Frontal cortex (tissue), 3 donors: ENCODE measurements at regions not wholly inside any gene's neighbourhood (a gene's known extent, or its start where the extent isn't known, plus 50 kb on each side); places are given as distances from the start of the nearest gene placed in this dataset.

ENCODE experiments used
- DNase-seq, 2 donors: peaks; one replicate each; pipeline ENCODE4 v3.0.0; 2012; ENCODE audit warnings: low spot score in 2 of 2
- FAIRE-seq: peaks from 2 replicates; lab custom pipeline; 2012; peaks lifted over from hg19 to GRCh38; lab: Jason Lieb, UNC
- donor health status: control.
- donor health status: control.
- donor health status: control.

DNA sequence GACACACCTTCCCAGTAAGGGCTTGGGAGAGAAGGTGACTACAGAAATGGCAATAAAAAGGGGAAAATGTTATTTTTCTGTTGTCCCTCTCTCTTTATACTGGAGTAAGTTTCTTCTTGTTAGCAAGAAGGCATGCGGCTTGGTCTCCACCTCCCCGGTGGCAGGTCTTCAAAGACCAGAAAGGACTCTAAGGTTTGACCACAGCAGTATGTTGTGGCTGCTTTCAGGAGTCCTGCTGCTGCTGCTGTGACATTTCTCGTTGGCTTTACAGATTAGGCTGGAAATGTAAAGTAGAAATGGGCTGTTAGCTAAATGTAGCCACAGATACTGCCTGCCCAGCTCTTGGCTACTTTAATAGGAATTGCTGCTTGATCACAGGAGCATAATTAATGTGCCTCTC is 175.8 kb upstream of the ZBTB20 start:
- no peak for DNase-seq

DNA sequence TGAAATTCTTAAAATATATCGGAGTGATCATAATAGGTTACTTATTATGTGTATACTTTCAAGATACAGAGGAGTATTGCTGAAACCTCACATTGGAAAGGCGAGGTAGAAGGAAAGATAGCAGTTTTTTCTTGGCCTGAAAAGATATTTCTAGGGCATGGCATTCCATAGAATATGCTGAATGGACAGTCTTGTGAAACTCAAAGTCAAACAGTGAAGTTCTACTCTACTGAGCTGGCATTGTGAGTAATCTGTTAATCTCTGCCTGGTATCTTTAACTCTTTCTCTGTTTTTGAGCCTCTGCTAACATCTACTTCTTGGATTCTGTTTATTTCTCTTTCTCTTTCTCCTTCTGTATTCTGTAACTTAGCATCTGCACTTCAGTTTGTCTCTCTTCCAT is 176.3 kb upstream of the ZBTB20 start:
- DNase-seq = no peak
- FAIRE-seq = no peak

More for the DNA sequence above, 175.8 kb upstream of the ZBTB20 start:
- no peak for FAIRE-seq

DNA sequence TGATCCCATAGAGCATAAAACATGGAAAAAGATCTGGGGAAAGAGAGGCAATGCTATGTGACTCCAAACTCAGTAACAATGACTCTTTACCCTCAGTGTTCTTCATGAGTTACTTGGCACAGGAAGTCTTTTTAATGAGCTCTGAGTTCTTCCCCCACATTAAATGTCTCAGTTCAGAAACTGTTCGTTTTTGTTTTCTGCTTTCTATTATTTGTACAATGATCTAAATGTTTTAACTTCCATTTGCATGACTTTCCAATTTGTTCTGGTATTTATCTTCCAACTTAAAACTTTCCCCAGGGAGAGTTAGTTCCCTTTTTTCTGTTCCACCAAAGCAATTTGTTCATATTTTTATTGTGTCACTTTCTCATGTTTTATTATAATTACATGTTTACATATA is 177.0 kb upstream of the ZBTB20 start:
- FAIRE-seq (no peak), DNase-seq (no peak)

DNA sequence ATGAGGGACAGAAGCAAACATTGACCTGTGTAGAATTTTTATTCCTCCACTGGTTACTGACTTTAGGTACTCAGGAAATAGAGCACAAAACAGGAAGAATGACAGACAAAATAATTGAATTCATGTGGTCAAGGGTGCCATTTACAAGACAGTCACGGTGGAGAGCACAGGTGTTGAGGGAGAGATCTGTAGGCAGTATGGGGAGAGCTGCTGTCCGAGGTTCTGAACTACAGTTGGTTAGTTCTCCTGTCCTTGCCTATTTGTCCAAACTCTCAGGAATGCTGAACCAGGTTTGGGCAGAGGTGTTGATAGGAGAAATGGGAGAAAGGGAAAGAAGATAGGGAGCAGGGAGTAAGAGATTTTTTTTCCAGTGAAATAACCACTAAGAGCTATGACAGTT is 178.5 kb upstream of the ZBTB20 start:
- no peak for DNase-seq
- FAIRE-seq = no peak

DNA sequence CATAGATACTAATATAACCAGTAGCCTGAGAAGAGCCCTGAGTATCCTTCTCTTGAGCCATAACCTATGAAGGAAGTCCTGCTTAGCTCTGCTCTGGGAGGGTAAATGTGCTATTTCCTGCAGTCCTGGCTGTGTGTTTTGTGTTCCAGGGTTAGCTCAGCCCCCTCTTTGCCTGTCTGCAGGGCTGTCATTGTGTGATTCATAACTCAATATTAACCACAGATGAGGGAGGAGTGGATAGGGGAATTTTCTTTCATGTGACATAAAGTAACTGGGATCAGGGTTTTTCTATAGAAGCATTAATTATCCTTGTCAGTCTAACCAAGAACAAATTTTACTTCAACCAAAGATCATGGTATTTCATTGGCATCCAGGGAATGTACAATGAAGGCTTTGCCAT is 183.3 kb upstream of the ZBTB20 start:
- DNase-seq (no peak), FAIRE-seq (no peak)

DNA sequence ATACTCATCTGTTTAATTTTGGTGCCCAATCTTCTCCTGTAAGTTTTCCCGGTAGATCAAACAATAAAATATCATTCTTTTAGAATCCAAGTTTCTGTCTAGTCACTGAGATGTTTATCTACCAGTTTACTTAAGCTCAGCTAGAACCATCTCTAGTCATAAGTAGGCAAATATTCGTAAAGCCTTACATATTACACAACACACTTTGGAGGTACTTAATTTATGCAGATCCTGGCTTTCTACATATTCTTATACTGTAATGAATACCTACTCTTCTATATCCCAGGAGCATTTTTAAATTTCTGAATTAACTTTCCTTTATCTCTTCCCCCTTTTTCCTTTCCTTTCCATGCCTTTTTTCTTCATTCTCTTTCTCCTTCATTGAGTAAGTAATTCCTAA is 185.9 kb upstream of the ZBTB20 start:
- FAIRE-seq = no peak
- no peak for DNase-seq

DNA sequence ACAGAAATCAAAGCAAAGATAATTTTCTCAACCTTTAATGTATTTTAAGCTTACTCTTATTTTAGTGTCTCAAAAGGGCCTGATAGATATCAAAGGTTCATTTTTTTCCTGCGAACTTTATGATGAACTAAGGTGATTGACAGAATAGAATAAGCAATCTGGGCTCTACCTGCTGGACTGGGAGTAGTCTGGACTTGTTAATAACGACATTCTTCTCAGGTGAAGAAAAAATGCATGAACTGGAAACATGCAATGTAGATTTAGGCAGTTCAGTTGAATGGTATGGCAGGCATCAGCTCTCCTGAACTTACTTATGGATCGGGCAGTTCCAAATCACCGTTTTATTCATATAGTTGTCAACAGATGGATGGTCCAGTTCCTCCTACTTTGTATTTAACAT is 189.7 kb upstream of the ZBTB20 start:
- no peak for DNase-seq
- no peak for FAIRE-seq

DNA sequence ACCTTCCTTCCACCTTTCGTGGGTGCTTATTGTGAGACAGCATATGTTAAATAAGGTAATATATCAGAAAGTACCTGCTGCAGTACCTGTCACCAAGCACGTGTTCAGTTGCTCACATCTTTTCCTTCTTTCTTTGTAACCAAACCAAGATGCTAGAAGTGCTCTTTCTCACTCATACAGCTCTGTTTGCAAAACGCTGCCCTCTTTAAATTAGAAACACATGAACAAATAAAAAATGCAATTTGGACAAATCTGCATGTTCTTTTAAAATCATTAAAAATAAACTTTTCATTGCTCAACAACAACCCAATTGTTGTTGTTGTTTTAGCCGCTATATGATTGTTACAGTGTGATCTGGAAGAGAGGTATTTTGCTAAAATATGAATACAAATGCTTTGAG is 193.5 kb upstream of the ZBTB20 start:
- no peak for FAIRE-seq
- DNase-seq = no peak

DNA sequence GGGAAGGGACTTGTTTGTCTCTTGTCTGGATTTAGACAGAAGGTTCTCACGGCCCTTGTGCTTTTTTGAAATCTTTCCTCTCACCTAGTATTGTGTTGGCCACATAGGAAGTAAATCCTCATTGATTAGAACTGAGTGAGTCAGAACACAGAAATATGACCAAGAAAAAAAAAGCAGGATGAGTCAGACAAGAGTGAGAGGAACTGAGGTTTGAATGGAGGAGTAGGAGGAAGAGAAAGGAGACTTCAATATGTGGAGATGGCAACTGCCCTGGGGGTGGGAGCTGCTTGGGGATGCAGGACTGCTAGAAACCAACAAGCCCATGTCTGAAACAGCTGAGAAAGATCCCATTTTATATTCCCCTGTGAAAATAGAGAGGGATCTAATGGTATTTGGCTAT is 194.1 kb upstream of the ZBTB20 start:
- FAIRE-seq (no peak), DNase-seq (no peak)

DNA sequence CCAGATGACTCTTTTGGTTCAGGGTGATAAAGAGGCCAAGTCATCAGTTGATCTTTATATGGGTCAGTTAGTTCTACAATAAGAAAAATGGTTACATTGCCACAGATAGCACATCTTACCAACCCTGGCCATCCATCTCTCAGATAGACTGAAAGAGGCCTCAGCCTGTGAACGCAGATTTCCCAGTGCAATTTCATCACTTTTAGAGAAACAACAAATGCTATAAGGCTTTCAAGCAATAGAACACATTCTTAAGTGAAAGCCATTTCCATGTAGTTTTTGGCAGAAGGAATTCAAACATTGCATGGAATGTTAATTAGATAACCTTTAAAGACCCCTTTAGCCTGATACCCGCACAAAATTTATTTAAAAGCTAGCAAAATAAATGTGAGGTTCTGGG is 200.6 kb upstream of the ZBTB20 start:
- DNase-seq (no peak), FAIRE-seq (no peak)

DNA sequence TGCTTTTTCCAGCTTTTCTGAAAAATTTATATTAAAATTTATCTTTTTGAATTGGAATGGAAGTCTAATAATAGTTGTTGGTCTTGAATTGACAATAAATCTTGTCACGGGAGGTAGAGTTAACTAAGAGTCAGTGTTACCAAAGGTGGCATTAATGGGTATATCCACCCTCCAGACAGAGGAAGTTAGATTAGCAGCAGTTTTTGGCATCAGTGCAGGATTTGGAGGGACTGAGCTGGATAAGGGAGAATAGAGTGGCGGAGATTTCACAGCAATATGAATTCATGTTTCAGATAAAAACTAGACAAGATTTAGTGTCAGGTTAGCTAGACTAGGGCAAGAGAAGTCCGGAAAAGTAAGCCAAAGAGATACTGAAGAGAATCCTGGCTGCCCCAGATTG is 201.3 kb upstream of the ZBTB20 start:
- FAIRE-seq (no peak), DNase-seq (no peak)

DNA sequence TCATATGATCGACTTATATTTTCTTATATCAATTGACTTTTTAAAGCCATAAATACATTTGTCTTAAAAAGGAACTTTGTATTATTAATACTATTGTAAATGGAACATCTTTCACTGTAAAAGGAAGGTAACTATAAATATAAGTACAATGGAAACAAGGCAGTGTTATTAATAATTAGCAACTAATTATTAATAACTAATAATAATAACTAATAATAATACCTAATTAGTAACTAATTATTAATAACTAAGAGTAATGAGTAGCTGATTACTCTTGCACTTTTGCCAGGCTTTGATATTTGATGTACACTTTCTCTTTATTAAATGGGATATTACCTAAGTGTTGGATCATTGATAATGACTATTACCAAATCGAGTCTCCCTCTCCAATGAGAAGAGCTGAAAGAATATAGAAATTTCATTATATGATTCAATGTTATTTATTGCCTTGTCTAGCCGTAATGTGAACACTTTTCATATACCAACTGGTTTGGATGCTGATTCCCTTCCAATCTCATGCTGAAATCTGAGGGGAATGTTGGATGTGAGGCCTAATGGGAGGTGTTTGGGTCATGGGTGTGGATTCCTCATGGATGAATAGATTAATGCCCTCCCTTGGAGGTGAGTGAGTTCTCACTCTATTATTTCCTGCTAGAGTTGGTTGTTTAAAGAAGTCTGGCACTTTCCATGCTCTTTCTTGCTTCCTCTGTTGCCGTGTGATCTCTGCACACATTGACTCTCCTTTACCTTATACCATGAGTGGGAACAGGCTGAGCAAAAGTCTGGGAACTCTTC is 202.1 kb upstream of the ZBTB20 start:
- DNase-seq (no peak), FAIRE-seq (no peak)

DNA sequence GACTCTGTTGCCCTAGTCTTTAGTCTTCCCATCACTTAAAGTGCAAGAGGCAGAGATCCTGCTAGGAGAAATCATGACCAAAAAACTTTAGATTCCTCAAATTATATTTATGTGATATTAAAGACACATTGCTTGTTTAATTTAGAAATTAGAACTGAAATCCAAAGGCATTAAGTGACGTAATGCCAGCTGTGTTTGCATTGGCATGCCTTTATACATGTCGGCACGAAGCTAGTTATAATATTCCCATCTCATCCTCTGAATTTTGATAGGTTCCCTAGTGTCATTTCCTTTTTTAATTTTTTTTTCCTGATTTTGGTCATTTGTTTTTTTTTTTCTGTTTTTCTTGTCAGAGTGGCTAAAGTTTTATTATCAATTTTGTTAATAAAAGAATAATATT is 203.5 kb upstream of the ZBTB20 start:
- FAIRE-seq = no peak
- no peak for DNase-seq

DNA sequence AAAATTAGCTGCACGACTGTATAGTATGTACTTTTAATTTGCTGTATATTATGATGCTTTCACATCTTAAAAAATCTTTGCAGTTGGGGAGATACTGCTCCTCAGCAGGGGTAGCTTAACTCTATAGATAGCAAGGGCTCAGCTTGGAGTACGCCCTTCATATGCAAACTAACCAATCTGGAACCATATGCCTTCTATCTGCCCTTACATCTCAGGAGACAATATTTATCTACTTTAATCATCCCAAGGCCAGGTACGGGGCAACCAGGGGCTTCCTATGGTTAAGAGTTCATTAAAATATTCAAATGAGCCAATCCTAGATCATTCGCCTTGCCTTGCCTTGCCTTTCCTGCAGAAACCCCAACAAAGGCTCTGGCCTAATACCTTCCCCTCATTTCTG is 204.1 kb upstream of the ZBTB20 start:
- DNase-seq (no peak), FAIRE-seq (no peak)

DNA sequence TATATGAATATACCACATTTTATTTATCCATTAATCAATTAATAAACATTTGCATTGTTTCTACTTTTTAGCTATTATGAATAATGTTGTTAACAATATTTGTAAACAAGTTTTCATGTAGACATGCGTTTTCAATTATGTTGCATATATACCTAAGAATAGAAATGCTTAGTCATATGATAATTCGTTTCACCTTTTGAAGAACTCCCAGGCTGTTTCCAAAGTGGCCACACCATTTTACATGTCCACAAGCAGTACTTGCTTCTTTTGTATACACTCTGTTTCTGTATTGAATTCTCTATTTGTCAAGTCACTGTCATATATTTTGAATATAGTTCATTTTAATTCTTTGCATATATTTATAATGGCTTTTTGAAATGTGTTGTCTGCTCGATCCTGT is 206.9 kb upstream of the ZBTB20 start:
- no peak for DNase-seq
- FAIRE-seq = no peak

DNA sequence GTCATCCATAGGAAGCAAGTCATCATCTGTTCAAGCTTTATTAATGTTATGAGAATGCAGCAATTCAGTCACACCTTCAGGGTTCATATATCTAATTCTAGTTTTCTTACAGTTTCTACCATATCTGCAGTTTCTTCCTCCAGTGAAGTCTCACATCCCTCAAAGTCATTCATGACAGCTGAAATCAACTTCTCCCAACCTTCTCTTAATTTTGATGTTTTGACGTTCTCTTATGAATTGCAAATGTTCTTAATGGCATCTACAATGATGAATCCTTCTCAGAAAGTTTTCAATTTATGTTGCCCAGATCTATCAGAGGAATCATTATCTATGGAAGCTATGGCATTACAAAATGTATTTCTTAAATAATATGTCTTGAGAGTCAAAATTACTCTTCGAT is 210.4 kb upstream of the ZBTB20 start:
- DNase-seq = no peak
- no peak for FAIRE-seq

DNA sequence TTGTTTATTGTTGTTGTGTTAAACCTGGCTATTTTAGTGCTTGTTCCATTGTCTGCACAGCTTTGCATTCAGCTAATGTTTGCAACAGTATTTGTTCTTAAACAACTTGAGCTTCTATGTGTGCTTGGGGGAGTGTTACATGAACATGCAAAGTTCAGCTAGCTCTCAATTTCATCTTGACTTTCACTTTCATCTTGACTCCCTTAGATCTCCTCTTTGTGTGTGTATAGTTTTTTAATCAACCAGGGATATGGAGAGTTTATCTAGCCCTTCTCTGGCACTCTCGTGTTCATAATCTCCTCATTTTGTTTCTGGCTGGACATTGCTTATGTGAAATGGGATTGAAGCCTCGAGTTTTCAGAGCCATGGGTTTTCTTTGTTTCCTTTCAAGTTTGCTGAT is 212.4 kb upstream of the ZBTB20 start:
- DNase-seq (no peak), FAIRE-seq (no peak)

DNA sequence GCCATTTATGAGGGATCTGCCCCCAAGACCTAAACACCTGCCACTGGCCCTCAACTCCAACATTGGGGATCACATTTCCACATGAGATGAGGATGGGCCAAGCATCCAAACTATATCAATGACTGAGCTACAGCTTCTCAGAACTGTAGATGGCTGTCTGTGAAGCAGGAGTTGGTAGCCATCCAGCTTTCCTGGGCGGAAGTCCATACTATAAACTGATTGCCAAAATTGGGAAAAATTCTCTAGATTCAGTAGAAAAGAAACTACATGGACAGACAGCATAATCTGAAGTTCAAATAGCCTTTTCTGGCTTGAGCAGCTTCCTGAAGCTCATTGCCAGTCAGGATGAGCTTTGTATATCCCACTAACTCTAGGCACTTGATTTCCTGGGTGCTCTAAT is 214.7 kb upstream of the ZBTB20 start:
- DNase-seq = no peak
- FAIRE-seq = no peak

DNA sequence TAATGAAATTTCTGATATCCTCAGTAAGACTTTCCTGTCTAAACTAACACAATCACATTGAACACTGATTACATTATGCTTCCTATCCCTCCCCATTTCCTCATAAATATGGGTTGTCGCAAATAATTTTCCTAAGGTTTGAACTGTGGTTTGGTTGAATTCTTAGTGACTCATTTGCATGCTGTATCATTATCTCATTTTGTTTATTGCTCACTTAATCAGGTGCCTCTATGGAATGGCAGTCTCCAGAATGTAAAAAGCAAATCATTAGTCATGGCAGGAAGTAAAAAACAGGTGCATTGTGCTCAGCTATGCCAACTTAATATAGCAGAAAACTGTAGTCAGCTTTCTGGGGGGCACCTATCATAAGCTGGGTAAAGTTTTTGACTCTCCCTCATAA is 216.0 kb upstream of the ZBTB20 start:
- FAIRE-seq = no peak
- no peak for DNase-seq

DNA sequence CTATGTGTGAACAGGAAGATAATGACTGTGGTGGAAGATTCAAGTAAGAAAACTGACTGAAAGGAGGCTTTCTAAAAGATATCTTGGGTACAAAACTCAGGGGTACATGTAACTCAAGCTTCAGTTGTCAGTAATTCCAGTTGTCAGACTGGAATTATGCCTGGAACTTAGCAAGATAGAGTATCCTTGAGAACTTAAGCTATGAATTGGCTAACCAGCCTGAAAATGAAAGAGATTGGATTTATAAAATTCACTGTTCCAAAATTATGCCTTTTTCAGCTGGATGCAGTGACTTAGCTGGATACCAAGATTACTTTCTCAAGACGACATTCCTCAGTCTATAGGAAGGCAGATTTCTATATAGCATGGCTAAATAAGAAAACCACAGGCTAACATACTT is 221.9 kb upstream of the ZBTB20 start:
- DNase-seq = no peak
- no peak for FAIRE-seq

DNA sequence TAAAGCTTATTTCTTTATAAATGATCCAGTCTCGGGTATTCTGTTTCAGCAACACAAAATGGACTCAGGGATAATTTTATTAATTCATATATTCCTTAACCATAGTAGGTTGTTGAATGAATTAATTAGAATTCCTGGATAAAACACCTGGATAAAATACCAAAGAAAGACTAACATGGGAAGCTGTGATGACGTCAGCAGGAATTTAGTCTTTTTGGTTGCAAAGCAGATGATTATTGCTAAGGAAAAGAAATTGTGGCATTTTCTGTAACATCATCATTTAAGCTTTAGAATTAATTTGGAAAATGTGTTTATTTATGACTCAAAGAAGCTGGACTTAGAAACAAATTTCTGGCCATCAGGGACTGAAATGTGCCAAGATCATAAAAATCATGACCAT is 228.3 kb upstream of the ZBTB20 start:
- FAIRE-seq (no peak), DNase-seq (no peak)

DNA sequence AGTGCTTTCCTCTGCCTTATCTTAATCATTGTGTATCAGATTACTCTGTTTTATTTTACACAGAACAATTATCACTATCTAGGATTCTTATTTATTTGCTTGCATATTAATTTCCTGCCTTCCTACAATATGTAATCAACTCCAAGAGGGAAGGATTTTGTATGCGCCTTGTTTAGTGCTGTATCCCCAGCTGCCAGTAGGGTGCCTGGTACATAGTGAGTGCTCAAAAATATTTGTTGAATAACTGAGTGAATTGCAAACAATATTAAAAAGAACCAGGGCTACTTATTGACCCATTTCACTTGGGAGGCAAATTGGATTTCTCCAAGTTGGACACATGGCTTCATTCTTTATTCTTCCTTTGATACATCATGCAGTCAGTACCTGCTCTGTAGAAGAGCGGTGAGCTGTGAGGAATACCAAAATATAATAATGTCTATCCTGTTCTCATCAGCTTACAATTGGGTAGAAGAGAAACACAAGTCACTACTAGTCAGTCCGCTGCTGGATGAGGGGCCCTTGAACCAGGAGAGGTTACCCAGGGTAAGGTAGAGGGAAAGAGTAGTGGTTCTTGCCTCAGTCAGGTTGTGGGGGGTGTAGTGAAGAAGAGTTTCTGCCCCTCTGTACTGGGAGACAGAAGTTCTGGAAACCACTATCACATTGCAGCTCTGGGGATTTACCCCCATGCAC is 233.9 kb upstream of the ZBTB20 start:
- FAIRE-seq (no peak), DNase-seq (no peak)
